ENCODE measurements at regions not wholly inside any gene's neighbourhood (a gene's known extent, or its start where the extent isn't known, plus 50 kb on each side); places are given as distances from the start of the nearest gene placed in this dataset.

DNA sequence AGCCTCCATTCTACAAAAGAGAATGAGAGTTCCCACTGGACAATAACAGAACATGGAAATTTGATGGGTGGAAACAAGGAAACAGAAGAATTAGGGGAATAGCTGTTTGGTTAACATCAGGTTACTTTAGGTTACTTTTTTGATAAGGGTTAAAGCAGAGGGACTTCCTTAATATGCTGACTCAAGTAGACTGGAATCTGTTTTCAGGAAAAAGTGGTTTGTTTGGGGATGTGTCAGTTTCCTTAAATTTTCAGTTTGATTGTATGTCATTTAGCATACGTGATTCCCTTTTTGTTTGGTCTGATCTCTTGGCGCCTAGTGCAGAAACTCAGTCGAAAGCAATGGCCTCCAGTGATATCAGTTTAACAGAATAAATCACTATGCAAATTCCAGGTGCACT is 411.8 kb upstream of the GRM7 start:
- TF ChIP-seq EZH2 (IDR thresholded peaks at IDR 0.05; ENCODE audit: borderline replicate concordance, low read depth, low read length, severe bottlenecking) = no peak
- TF ChIP-seq POLR2AphosphoS5 (IDR thresholded peaks at IDR 0.05; ENCODE audit: insufficient read depth, low read depth, low read length) = peak; percentile 64
- TF ChIP-seq MYC (IDR thresholded peaks at IDR 0.05; ENCODE audit: low read depth, low read length) = no peak
- TF ChIP-seq, protein P1, sequence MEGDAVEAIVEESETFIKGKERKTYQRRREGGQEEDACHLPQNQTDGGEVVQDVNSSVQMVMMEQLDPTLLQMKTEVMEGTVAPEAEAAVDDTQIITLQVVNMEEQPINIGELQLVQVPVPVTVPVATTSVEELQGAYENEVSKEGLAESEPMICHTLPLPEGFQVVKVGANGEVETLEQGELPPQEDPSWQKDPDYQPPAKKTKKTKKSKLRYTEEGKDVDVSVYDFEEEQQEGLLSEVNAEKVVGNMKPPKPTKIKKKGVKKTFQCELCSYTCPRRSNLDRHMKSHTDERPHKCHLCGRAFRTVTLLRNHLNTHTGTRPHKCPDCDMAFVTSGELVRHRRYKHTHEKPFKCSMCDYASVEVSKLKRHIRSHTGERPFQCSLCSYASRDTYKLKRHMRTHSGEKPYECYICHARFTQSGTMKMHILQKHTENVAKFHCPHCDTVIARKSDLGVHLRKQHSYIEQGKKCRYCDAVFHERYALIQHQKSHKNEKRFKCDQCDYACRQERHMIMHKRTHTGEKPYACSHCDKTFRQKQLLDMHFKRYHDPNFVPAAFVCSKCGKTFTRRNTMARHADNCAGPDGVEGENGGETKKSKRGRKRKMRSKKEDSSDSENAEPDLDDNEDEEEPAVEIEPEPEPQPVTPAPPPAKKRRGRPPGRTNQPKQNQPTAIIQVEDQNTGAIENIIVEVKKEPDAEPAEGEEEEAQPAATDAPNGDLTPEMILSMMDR (IDR thresholded peaks at IDR 0.05; ENCODE audit: extremely low read depth in 1 of 2, insufficient read depth in 1 of 2, low read depth in 1 of 2, low read length in 2 of 2) = no peak
- TF ChIP-seq POLR2A (IDR thresholded peaks at IDR 0.05; ENCODE audit: low read depth, low read length) = no peak

Measured in endothelial cell of umbilical vein (primary cell).